Lower leg skin (tissue), 3 donors: ENCODE measurements at regions not wholly inside any gene's neighbourhood (a gene's known extent, or its start where the extent isn't known, plus 50 kb on each side); places are given as distances from the start of the nearest gene placed in this dataset.

Experiments
- CTCF ChIP-seq, 3 donors: fragments of 450-650 bp; IDR thresholded peaks; one replicate each; pipeline ENCODE4 v1.5.1; 2016; ENCODE audit warnings: antibody characterized with exemption in 3 of 3, mild to moderate bottlenecking in 3 of 3, moderate library complexity in 2 of 3
- POLR2A ChIP-seq, 2 donors: fragments of 450-650 bp; IDR thresholded peaks; one replicate each; pipeline ENCODE4 v1.6.1; 2016 to 2017; ENCODE audit warnings: antibody characterized with exemption in 2 of 2, mild to moderate bottlenecking in 1 of 2, moderate library complexity in 1 of 2

- no peak for TF ChIP-seq POLR2A (IDR thresholded peaks at IDR 0.05)
- TF ChIP-seq CTCF (IDR thresholded peaks at IDR 0.05): no peak
Measured at GRCh38 chr6:54574671-54575070, 266.4 kb downstream of the TINAG start.
